Endothelial cell of umbilical vein (primary cell): ENCODE measurements at regions not wholly inside any gene's neighbourhood (a gene's known extent, or its start where the extent isn't known, plus 50 kb on each side); places are given as distances from the start of the nearest gene placed in this dataset.

Experiments used
- EZH2 ChIP-seq: IDR thresholded peaks from 2 replicates; pipeline ENCODE4 v1.6.1; 2012; ENCODE audit warnings: borderline replicate concordance, low read depth, mild to moderate bottlenecking, moderate library complexity, low read length, inconsistent platforms; ENCODE audit not compliant: severe bottlenecking
- POLR2A ChIP-seq: IDR thresholded peaks from 2 replicates; pipeline ENCODE4 v1.6.1; 2012; ENCODE audit warnings: low read depth, mild to moderate bottlenecking, control low read depth, low read length
- POLR2AphosphoS5 ChIP-seq: IDR thresholded peaks from 2 replicates; pipeline ENCODE4 v1.6.1; 2012; ENCODE audit warnings: low read depth, mild to moderate bottlenecking, control low read depth, low read length, moderate library complexity; ENCODE audit not compliant: insufficient read depth
- TF ChIP-seq, protein P1 (sequence below), 2 donors: IDR thresholded peaks; 1 replicate in 1 of 2; 2 replicates in 1 of 2; pipeline ENCODE4 v1.5.1; 2011; ENCODE audit warnings: low read length in 2 of 2, mild to moderate bottlenecking in 2 of 2, moderate library complexity in 2 of 2, control low read depth in 1 of 2, inconsistent platforms in 1 of 2, low read depth in 1 of 2; ENCODE audit not compliant: insufficient read depth in 1 of 2; ENCODE audit errors: extremely low read depth in 1 of 2
- TF ChIP-seq, protein P2 (sequence below): IDR thresholded peaks from 2 replicates; pipeline ENCODE4 v1.6.1; 2011; ENCODE audit not compliant: insufficient read depth, insufficient read length

DNA sequence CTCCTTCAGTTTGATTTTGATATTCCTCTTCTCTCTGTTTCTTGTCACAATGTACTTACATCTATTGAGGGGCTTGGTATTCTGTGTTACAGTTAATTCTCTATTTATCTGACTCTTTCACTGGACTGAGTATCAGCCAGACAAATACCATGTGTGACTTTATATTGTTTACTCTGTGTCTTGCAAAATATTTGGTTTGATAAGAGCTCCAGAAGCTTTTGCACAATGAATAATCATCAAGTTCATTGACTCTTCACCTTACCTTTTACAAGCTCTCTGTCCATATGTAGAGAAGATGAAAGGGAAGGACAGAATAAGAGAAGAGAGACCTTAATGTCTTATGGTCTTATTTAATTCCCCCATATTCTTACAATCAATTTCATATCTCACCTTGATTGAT is 877.7 kb upstream of the CDH8 start:
- TF ChIP-seq POLR2A = no peak
- TF ChIP-seq EZH2 = no peak
- TF ChIP-seq, protein P1, sequence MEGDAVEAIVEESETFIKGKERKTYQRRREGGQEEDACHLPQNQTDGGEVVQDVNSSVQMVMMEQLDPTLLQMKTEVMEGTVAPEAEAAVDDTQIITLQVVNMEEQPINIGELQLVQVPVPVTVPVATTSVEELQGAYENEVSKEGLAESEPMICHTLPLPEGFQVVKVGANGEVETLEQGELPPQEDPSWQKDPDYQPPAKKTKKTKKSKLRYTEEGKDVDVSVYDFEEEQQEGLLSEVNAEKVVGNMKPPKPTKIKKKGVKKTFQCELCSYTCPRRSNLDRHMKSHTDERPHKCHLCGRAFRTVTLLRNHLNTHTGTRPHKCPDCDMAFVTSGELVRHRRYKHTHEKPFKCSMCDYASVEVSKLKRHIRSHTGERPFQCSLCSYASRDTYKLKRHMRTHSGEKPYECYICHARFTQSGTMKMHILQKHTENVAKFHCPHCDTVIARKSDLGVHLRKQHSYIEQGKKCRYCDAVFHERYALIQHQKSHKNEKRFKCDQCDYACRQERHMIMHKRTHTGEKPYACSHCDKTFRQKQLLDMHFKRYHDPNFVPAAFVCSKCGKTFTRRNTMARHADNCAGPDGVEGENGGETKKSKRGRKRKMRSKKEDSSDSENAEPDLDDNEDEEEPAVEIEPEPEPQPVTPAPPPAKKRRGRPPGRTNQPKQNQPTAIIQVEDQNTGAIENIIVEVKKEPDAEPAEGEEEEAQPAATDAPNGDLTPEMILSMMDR (IDR thresholded peaks at IDR 0.05; ENCODE audit: extremely low read depth in 1 of 2, insufficient read depth in 1 of 2, low read depth in 1 of 2, low read length in 2 of 2) = no peak
- TF ChIP-seq POLR2AphosphoS5 = no peak
- TF ChIP-seq, protein P2, sequence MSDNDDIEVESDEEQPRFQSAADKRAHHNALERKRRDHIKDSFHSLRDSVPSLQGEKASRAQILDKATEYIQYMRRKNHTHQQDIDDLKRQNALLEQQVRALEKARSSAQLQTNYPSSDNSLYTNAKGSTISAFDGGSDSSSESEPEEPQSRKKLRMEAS = no peak
